SK-N-SH treated with all-trans-retinoic acid at 6 μM for 48 hours (cell line): ENCODE measurements at regions not wholly inside any gene's neighbourhood (a gene's known extent, or its start where the extent isn't known, plus 50 kb on each side); places are given as distances from the start of the nearest gene placed in this dataset.

Source experiments
- CSDC2 ChIP-seq: fragments of 250-450 bp; sonication (Bioruptor Pico); IDR thresholded peaks from 2 replicates; pipeline ENCODE4 v1.5.0; 2020; ENCODE audit warnings: mild to moderate bottlenecking, moderate library complexity
- SNAI2 ChIP-seq: fragments of 250-450 bp; sonication (Bioruptor Pico); IDR thresholded peaks from 2 replicates; pipeline ENCODE4 v1.5.0; 2020; ENCODE audit warnings: mild to moderate bottlenecking, moderate library complexity
- TF ChIP-seq, protein P1 (sequence below): fragments of 250-450 bp; sonication (Bioruptor Pico); IDR thresholded peaks from 2 replicates; pipeline ENCODE4 v1.8.0; 2020; ENCODE audit warnings: mild to moderate bottlenecking, moderate library complexity, borderline replicate concordance
- TF ChIP-seq, protein P2 (sequence below): fragments of 250-450 bp; sonication (Bioruptor Pico); IDR thresholded peaks from 2 replicates; pipeline ENCODE4 v1.8.0; 2021; ENCODE audit warnings: low read depth, mild to moderate bottlenecking, moderate library complexity, borderline replicate concordance

DNA sequence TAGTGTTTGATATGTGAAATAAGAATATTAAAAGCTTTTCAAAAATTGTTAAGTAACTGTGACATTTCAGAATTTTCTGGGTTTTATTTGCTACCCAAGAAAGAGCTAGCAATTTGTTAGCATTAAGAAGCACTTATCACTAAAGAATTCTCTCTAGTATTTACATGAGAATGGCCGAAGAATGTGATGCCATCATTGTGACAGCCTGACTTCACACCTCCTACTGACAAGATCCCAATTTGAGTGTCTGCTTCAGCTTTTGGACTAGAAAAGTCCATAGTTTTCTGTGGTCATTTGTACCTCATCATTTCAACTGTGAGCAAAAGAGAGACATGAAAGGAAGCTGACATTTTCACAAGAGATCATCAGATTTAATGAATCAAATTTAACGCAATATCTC is 548.1 kb upstream of the AGTR1 start:
- TF ChIP-seq CSDC2 (no peak), SNAI2 (no peak)
- TF ChIP-seq, protein P1, sequence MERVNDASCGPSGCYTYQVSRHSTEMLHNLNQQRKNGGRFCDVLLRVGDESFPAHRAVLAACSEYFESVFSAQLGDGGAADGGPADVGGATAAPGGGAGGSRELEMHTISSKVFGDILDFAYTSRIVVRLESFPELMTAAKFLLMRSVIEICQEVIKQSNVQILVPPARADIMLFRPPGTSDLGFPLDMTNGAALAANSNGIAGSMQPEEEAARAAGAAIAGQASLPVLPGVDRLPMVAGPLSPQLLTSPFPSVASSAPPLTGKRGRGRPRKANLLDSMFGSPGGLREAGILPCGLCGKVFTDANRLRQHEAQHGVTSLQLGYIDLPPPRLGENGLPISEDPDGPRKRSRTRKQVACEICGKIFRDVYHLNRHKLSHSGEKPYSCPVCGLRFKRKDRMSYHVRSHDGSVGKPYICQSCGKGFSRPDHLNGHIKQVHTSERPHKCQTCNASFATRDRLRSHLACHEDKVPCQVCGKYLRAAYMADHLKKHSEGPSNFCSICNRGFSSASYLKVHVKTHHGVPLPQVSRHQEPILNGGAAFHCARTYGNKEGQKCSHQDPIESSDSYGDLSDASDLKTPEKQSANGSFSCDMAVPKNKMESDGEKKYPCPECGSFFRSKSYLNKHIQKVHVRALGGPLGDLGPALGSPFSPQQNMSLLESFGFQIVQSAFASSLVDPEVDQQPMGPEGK (CRISPR knock-in tag), result no peak
- TF ChIP-seq, protein P2, sequence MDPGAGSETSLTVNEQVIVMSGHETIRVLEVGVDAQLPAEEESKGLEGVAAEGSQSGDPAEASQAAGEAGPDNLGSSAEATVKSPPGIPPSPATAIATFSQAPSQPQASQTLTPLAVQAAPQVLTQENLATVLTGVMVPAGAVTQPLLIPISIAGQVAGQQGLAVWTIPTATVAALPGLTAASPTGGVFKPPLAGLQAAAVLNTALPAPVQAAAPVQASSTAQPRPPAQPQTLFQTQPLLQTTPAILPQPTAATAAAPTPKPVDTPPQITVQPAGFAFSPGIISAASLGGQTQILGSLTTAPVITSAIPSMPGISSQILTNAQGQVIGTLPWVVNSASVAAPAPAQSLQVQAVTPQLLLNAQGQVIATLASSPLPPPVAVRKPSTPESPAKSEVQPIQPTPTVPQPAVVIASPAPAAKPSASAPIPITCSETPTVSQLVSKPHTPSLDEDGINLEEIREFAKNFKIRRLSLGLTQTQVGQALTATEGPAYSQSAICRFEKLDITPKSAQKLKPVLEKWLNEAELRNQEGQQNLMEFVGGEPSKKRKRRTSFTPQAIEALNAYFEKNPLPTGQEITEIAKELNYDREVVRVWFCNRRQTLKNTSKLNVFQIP (CRISPR knock-in tag), result no peak
